NCI-H226 (cell line): ENCODE measurements at regions not wholly inside any gene's neighbourhood (a gene's known extent, or its start where the extent isn't known, plus 50 kb on each side); places are given as distances from the start of the nearest gene placed in this dataset.
A peak's percentile ranks its signal among the peaks of the same experiment; 100 is the strongest.
"Not testable (repeated sequence)": the region's sequence is repeated elsewhere in the genome, so short reads cannot be mapped to it uniquely, and the experiment has no call there.

Experiments used
- DNase-seq: peaks from one replicate; pipeline ENCODE4 v3.0.0-alpha.2; 2015

DNA sequence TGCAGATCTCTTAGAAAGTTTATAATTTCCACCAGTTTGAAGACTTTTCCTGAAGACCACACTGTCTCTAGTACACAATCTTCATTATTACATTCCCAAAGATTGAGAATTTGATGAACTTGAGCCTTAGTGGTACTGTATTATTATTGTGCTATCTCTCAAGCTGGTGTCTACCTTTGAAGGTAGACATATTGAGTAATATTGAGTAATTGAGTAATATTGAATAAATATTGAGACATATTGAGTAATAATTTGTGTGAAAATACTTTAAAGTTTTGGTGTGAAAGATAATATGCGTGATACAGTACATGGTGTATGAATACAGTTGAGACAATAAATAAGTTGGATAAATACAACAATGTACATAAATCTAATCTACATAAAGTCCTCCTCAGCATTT is 613.1 kb upstream of the ADGRL2 start:
- DNase-seq: no peak

DNA sequence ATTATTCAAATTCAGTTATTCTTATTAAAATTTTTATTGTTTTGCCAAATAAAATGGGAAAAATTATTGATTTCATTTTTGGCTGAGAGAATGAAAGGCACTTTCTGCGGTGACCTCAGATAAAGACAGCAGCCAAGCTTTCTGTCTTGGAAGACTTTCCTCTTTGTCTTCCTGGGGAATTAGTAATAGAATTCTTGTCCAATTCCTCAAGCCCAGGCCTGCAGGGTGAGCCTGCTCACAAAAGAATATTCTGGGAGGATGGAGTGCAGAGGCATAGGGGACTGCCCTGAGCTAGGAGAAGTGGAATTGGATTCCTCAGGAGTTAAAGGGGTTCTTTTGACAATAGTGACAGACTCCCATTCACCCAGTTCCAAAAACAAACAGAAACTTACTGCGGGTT is 614.5 kb upstream of the ADGRL2 start:
- peak; percentile 10 for DNase-seq

DNA sequence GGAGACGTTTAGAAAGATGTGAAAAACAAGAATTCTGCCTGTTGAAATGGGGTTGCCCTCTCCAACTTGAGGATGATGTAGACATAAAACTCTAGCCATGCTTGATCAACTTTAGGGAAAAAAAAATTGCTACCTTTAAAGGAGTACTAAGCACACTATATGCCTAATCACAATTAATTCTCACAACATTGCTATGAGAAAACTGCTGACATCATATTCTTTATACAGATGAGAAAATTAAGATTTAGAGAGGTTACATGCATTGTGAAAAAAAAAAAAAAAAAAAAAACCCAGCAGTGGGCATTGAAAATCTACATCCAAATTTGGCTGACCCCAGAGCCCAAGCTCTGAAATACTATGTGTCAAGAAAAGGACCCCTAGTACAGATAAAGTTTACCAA is 617.2 kb upstream of the ADGRL2 start:
- no peak for DNase-seq

DNA sequence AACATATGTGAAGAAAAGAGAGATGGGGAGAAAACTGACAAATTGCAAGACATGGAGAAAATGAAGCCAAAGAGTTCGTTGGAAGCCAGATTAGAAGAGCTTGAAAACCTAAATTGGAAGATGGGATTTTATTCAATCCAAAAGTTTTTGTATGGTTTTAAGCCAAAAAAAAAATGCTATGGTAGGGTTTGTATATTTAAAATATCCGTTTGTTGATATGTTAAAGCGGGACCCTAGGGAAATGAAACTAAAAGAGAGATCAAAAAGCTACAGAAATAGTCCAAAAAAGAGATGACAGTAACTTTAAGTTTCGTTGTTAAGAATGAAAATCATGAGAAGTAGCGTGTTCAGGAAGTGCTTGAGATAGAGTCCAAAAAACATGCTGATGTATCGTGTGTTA is 617.7 kb upstream of the ADGRL2 start:
- DNase-seq: no peak

DNA sequence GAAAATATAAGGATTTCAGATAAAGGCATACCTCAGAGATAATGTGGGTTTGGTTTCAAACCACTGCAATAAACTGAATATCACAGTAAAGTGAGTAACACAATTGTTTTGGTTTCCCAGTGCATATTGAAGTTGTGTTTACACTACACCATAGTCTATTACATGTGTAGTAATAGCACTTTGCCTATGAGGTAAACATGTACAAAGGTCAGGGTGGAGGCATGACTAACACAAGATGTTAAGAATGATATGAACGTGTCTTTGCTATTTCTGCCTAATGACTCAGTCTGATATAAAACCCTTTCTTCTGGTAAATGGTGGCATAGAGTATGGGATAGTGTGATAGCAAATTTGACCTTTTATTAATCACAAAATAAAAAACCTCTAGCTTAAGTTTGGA is 621.5 kb upstream of the ADGRL2 start:
- peak; percentile 83 for DNase-seq

DNA sequence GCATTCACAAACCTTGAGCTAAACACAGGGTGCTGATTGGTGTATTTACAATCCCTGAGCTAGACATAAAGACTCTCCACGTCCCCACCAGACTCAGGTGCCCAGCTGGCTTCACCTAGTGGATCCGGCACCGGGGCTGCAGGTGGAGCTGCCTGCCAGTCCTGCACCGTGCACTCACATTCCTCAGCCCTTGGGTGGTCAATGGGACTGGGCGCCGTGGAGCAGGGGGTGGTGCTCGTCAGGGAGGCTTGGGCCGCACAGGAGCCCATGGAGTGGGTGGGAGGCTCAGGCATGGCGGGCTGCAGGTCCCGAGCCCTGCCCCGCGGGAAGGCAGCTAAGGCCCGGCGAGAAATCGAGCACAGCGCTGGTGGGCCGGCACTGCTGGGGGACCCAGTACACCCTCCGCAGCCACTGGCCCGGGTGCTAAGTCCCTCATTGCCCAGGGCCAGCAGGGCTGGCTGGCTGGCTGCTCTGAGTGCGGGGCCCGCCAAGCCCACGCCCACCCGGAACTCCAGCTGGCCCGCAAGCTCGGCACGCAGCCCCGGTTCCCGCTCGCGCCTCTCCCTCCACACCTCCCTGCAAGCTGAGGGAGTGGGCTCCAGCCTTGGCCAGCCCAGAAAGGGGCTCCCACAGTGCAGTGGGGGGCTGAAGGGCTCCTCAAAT is 622.2 kb upstream of the ADGRL2 start:
- DNase-seq: not testable (repeated sequence)

DNA sequence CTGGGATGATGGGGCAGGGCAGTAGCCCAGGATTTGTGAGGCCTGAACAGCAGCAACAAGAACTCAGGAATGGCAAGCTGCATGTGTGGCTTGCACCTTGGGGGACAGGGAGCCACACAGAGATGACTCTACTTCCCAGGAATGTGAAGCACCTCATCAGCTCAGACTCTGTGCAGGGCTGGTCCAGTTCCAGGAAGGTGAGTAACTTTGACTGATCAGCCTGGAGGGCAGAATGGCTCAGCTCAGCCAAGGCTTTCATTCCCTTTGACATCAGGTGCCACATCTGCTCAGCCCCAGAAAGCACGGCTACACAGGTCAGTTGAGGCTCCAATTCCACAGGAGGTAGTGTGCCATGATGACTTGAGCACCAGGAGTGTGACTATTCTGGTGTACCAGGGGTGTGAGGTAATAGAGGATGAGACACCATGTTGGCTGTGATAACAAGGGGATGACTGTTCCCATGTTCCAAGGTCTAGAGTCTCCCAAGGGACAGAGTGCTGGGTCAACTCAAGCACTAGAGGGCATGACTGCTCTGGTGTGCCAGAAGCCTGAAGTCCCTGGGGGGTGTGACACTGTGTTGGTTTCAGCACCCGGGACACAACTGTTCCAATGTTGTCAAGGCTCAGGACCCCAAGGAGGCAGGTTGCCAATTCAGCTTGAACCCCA is 625.8 kb upstream of the ADGRL2 start:
- peak; percentile 92 for DNase-seq

DNA sequence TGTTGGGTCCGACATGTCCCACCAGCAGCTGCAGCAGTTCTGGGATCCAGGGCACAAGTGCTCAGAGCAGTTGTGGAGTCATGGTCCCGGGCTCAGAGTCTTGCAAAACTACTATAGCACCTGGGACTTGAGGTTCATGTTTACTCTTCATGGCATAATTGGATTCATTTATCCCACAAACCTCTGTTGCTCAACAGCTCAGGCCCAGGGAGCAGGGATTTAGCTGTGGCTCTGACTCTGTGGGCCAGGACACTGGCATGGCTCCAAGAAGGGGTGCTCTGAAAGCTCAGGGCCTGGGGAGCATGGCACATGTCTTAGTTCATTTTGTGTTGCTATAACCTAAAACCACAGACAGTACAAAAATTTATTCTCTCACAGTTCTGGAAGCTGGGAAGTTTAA is 626.7 kb upstream of the ADGRL2 start:
- DNase-seq: no peak

DNA sequence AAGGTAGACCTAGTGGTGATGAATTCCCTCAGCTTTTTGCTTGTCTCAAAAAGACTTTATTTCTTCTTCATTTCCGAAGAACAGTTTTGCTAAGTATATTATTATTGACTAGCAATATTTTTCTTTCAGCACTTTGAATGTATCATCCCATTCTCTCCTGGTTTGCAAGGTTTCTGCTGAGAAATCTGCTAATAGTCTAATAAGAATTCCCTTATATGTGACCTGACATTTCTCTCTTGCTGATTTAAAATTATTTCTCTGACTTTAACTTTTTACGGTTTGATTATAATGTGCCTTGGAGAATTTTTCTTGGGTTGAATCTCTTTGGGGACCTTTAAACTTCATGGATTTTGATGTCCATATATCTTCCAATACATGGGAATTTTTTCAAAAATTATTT is 628.3 kb upstream of the ADGRL2 start:
- DNase-seq: no peak

DNA sequence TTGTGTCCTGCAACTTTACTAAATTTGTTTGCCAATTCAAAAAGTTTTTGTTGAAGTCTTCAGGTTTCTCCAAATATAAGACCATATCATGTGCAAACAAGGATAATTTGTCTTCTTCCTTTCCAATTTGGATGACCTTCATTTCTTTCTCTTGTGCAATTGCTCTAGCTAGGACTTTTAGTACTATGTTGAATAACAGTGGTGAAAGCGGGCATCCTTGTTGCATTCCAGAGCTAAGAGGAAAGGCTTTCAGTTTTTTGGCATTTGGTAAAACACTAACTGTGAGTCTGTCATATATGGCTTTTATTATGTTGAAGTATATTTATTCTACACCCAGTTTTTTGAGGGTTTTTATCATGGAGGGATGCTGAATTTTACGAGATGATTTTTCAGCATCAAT is 630.0 kb upstream of the ADGRL2 start:
- no peak for DNase-seq

DNA sequence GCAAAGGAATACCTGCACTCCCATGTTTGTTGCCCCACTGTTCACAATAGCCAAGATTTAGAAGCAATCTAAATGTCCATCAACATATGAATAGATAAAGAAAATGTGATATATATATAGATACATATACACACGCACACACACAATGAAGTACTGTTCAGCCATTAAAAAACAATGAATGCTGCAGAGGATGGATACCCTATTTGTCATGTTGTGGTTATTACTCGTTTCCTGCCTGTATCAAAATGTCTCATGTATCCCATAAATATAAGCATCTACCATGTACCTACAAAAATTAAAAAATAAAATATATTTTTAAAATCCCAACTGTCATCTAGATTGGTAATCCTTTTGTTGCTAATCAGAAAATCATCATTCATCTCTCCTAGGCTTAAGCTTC is 634.8 kb upstream of the ADGRL2 start:
- DNase-seq: no peak

DNA sequence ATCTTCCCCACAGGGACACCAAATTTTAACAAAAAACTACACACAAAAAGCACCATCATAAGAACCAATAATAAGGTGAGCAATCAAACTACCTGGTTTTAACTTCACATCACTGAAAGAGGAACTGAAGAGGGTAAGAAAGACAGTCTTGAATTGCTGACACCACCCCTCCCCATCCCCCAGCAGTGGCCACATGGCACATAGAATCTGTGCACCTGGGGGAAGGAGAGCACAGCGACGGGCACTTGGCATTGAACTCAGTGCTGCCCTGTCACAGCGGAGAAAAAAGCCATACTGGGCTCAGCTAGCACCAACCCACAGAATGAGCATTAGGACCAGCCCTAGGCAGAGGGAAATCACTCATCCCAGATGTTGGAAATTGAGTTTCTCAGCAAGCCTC is 640.0 kb upstream of the ADGRL2 start:
- no peak for DNase-seq

DNA sequence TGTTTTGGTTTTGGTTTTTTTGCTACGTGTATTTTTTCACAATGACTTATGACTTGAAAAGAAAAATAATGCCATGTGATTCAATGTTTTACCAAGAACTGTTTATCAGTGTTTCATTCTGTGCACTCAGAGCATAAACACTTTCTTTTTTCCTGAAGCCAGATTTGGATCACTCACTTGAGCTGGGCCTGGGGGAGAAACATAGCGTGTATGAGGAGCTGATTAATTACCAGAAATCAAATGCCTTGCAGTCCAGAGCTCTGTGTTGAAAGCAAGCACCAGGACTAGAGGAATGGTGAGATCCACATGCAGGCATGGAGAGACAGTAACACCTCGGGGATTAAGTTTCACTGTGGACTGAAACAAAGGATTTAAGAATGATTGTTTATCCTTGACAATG is 642.1 kb upstream of the ADGRL2 start:
- peak; percentile 45 for DNase-seq

DNA sequence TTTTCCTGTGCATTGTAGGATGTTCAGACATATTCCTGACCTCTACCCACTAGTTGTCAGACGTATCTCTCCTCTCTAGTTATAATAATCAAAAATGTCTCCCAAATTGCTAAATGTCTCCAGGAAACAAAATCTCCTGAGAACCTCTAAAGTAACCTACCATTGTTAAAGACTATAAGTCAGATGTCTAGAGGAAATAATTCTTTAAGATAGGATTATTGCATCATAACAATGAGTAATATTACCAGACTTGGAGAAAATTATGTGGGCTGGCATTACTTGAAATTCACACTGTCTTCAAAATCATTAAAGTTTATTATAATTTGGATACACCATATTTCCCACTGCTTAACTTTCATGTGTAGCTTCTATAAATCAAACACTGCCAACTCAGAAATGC is 643.0 kb upstream of the ADGRL2 start:
- peak; percentile 16 for DNase-seq

DNA sequence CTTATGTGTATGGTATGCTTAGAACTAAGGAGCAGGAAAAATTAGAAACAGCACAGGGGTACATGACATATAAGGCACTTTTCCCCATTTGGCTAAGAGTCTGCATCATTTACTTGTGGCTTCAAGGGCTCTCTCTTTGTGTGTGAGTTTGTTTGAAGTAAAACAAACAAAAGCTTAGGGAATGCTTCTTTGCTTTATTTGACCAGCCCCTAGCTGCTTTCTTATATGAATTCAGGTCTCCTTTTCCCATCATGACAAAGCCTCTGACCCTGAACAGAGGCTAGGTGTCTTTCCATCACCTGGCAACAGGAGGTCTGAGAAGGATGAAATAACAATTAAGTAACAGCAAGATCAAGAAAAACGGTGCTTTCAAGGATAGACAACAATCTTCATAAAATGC is 643.8 kb upstream of the ADGRL2 start:
- DNase-seq: no peak

DNA sequence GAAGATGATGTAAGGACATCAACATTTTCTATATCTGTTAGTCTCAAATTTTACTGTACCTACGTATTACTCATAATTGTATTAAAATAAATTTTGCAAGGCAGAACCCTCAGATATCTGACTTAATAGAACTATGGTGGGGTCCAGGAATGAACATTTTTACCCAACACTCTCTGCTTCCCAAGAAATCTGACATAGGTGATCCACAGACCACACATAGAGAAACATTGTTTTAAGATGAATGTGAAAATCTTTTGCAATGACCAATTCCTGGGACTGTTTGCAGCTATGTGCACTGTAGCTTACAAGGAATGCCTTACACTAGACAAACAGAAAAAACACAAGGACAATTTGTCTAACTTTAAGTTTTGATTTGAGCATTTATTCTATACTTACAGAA is 645.6 kb upstream of the ADGRL2 start:
- DNase-seq: peak; percentile 53

DNA sequence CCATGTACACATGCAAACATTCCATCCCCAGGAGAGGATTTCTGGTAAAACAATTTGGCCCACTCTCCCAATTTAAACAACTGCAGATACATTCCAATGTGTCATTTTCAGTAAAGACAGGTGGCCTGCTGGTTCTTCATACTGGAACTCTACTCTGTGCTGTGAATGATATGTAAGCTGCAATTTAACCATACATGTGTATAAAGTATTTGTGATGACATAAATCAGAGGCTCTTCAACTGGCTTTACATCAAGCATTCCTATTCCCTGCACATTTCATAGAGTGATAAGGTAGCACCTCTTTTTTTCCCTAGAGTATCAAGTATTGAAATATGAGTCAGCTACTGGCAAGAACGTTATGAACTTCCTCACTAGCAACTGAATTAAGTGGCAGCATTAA is 649.5 kb upstream of the ADGRL2 start:
- DNase-seq: peak; percentile 74

DNA sequence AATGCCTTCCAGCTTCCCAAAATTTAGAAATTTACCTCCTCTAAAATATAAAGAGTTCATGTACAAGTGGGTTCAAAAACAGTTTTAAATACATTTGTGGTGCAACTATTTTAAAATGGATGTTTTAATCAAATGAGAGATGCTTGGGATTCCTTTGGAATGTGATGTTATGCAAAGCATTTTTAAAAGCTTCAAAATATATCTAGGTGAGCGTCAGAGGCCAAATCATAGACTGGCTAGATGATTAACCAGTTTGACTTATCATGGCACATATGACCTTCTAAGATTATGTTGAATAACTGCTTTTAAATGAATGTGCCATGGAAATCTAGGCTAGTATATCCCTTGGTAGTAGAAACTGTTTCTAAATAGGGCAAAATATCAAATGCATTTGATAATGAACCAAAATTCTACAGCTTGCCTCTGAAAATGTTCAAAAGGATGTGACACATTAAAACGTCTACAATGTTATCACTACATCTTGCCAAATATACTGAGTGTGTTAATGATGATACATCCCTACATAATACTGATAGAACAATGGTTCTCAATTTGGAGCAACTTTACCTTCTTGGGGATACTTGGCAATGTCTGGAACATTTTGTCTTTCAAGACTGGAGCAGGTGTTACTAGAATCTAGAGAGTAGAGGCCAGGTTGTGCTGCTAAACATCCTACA is 650.9 kb upstream of the ADGRL2 start:
- peak; percentile 70 for DNase-seq

DNA sequence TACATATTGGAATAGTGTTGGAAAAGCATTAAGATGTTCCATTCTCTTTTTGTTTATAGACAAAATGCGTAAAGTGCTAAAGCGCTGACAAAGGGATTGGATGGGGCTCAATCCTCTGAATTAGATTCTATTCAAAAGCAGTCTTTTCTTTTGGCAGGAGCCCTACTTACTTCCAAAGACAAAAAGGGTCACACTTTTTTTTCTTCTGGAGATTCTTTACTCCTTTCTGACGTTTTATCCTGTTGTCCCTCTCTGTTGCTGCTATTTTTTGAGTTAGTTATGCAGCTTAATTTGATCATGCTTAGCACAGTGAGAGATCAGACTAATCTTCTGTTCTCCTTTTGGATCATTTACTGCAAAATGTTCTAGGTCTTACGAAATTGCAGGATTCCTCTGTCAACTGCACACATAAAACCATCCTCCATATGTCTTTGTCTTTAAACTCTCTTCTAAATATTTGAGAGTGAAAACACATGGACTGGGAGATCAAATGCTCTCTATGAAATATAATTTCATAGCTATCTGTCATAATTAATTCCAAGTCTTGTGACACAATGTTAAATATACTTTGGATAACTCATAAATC is 656.4 kb upstream of the ADGRL2 start:
- no peak for DNase-seq

DNA sequence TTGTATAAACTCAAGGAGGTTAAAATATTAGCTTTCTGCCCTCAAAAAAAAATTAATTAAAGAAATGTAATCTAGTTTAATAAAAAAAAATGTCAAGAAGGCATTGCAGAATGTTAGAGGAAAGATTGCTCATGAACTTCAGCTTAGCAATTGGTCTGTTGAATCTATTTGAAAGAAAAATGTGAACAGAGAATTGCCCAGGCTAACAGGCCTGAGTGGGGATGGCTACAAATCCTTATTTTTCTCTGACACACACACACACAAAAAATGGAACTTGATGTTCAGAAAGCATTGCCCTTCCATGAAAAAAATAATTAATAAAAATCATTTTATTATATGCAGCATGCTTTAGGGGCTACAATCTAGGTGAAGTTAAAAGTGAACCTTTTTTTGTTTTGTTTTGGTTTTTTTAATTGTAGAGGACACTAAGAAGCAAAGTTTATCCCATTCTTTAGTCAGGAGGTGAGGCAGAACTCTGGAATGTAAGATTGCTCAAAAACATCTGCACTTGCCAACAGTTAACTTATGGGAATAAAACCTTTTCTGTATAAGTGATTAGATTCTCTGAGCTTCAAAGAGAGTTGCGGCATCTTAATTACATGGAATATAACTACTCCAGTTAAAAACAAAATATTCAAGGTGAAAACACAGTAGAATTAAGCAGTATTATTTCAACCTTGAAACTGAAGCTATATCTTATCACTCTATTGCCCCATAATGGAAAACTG is 658.5 kb upstream of the ADGRL2 start:
- DNase-seq: peak; percentile 74

DNA sequence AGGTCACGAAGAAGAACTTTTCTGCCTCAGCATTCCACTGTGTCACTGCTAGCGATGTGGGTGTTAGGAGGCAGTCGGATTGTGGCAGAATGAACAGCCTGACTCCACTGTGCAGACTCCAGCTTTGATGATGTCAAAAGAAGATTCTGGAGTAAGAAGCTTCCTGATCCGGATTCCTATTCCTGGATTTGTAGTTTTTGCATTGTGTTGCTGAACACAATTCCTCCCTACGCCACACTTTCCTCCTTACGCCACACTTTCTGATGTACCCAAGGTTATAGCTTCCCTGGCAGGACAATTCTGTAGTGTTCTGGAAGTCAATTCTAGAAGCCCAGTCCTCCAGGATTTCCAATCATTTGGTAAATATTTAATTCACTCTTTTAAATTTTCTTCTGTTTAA is 665.2 kb upstream of the ADGRL2 start:
- no peak for DNase-seq

DNA sequence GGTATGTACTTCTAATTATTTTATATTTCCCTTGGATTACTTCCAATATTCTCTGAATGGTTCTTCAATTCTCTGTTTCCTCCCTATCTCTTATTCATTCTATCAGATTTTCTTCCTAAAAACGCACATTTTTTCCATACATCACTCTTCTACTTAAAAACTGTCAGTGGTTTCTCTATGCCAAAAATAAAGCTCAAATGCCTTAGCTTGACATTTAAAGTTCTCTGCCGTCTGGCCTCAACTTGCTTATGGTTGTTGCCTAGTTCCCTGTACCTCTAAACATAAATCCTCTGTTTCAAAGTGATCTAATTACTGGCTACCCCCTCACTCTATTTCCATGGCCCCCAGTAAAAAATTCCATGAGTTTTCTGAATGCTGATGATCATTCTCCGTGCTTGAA is 671.0 kb upstream of the ADGRL2 start:
- no peak for DNase-seq

DNA sequence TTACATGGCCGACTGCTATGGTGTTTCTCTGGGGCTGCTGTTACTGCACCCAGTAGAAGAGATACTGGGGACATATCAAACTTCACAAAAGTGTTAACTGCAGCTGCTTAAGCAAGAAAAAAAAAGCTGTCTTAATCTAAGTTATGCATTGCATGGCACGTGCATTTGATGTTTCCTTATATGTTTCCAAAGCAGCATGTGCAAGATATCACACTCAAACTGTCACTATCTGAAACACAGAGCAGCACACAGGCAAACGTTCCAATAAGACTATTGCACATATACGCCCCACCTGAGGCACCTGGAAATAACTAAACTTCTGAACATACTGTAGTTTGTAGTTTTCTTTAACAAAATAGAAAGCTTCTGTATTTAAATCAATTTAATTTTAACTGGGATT is 671.4 kb upstream of the ADGRL2 start:
- DNase-seq: no peak
